HCT116 (cell line): ENCODE measurements at regions not wholly inside any gene's neighbourhood (a gene's known extent, or its start where the extent isn't known, plus 50 kb on each side); places are given as distances from the start of the nearest gene placed in this dataset.

Experiments used
- ATAC-seq: fragments of 200-7000 bp; cut with Tn5 transposase; 2 replicates; pipeline ENCODE4 v1.9.1; 2020; ENCODE audit warnings: mild to moderate bottlenecking, moderate library complexity
- BruUV-seq: library from RNA; stranded (reverse); fragments of 400-500 nt; replicated peaks from 2 replicates; lab custom pipeline; 2021; lab: Mats Ljungman, UMichigan
- CTCF ChIA-PET: fragments of 300-600 bp; sonication (Branson Sonifier 250); formaldehyde crosslinking; loops from one replicate; lab custom pipeline; 2021; ENCODE audit warnings: antibody characterized with exemption; lab: Charles Lee
- POLR2A ChIA-PET: fragments of 300-600, 350-600 bp; sonication (Branson Sonifier 250); formaldehyde crosslinking; loops from one replicate; lab custom pipeline; 2021; ENCODE audit warnings: antibody characterized with exemption; lab: Charles Lee
- RAD21 ChIA-PET, 2 experiments: fragments of 300-600 bp; sonication (Branson Sonifier 250); formaldehyde crosslinking; loops; one replicate each; lab custom pipeline; 2023; ENCODE audit warnings: low total read pairs in 2 of 2; ENCODE audit not compliant: uncharacterized antibody in 2 of 2, unreplicated experiment in 2 of 2, low non-redundant PET in 1 of 2; lab: Charles Lee
- DNase-seq: peaks from one replicate; pipeline ENCODE4 v3.0.0-alpha.2; 2010; ENCODE audit warnings: low read depth, low spot score
- H2AFZ ChIP-seq: fragments of 200-600 bp; shearing (Covaris generic), sonication (generic); 2 replicates; pipeline ENCODE4 v1.6.1; 2017; ENCODE audit warnings: low read depth, mixed run types, mixed read lengths, antibody characterized with exemption, low read length; ENCODE audit not compliant: poor library complexity, severe bottlenecking
- H3K27ac ChIP-seq: 2 replicates; pipeline ENCODE4 v1.5.1; 2012; ENCODE audit warnings: low read depth, low read length
- H3K27me3 ChIP-seq: fragments of 200-600 bp; sonication (generic); 2 replicates; pipeline ENCODE4 v1.6.1; 2016; ENCODE audit warnings: mixed run types, low read length, mixed read lengths; ENCODE audit not compliant: insufficient read depth
- H3K36me3 ChIP-seq, 2 experiments: fragments of 200-500 bp in 1 of 2; fragments of 200-600 bp in 1 of 2; sonication (Bioruptor generic) in 1 of 2; sonication (generic) in 1 of 2; 2 replicates each; pipeline versions ENCODE4 v1.5.1 to v1.6.1; 2014 to 2016; ENCODE audit warnings: low read length in 2 of 2, inconsistent platforms in 1 of 2, mixed read lengths in 1 of 2, mixed run types in 1 of 2; ENCODE audit not compliant: insufficient read depth in 2 of 2, control insufficient read depth in 1 of 2
- H3K4me1 ChIP-seq, 2 experiments: fragments of 200-600 bp in 1 of 2; sonication (generic) in 1 of 2; 2 replicates each; pipeline versions ENCODE4 v1.5.1 to v1.6.1; 2012 to 2017; ENCODE audit warnings: low read length in 2 of 2, inconsistent platforms in 1 of 2, mild to moderate bottlenecking in 1 of 2, mixed read lengths in 1 of 2, mixed run types in 1 of 2, moderate library complexity in 1 of 2; ENCODE audit not compliant: insufficient read depth in 2 of 2, control insufficient read depth in 1 of 2
- H3K4me2 ChIP-seq: fragments of 200-600 bp; sonication (generic); 2 replicates; pipeline ENCODE4 v1.6.1; 2017; ENCODE audit warnings: mixed run types, low read length, mixed read lengths
- H3K4me3 ChIP-seq, 2 experiments: fragments of 200-600 bp in 1 of 2; sonication (generic) in 1 of 2; replicated peaks in 1 of 2; 2 replicates each; pipeline ENCODE4 v1.5.1; 2011 to 2016; ENCODE audit warnings: low read length in 2 of 2, control low read depth in 1 of 2, low read depth in 1 of 2, mild to moderate bottlenecking in 1 of 2, mixed read lengths in 1 of 2, mixed run types in 1 of 2
- H3K79me2 ChIP-seq: fragments of 200-600 bp; sonication (generic); 2 replicates; pipeline ENCODE4 v1.6.1; 2017; ENCODE audit warnings: mild to moderate bottlenecking, mixed run types, low read length, moderate library complexity, mixed read lengths; ENCODE audit not compliant: insufficient read depth
- H3K9ac ChIP-seq: fragments of 200-600 bp; sonication (generic); 2 replicates; pipeline ENCODE4 v1.6.1; 2016; ENCODE audit warnings: low read length, mixed read lengths
- H3K9me2 ChIP-seq: fragments of 200-600 bp; sonication (generic), shearing (Covaris generic); 2 replicates; pipeline ENCODE4 v1.6.1; 2017; ENCODE audit warnings: mixed run types, mild to moderate bottlenecking, moderate library complexity; ENCODE audit not compliant: insufficient read depth
- H3K9me3 ChIP-seq, 2 experiments: fragments of 200-500 bp in 1 of 2; fragments of 200-600 bp in 1 of 2; sonication (Bioruptor generic) in 1 of 2; sonication (generic) in 1 of 2; 2 replicates each; pipeline ENCODE4 v1.6.1; 2014 to 2017; ENCODE audit warnings: low read length in 2 of 2, mixed read lengths in 2 of 2, inconsistent platforms in 1 of 2, low read depth in 1 of 2, mild to moderate bottlenecking in 1 of 2, mixed run types in 1 of 2, moderate library complexity in 1 of 2; ENCODE audit not compliant: control insufficient read depth in 1 of 2, insufficient read depth in 1 of 2
- H4K20me1 ChIP-seq: fragments of 200-600 bp; sonication (generic), shearing (Covaris generic); 2 replicates; pipeline ENCODE4 v1.6.1; 2017; ENCODE audit warnings: mixed run types, mild to moderate bottlenecking, moderate library complexity; ENCODE audit not compliant: insufficient read depth
- ATF3 ChIP-seq: IDR thresholded peaks from 2 replicates; pipeline ENCODE4 v1.6.1; 2012
- CEBPB ChIP-seq: IDR thresholded peaks from 2 replicates; pipeline ENCODE4 v1.6.1; 2012; ENCODE audit warnings: low read depth
- CTCF ChIP-seq, 3 experiments: fragments of 200-600 bp in 1 of 3; sonication (generic) in 1 of 3; IDR thresholded peaks in 2 of 3; conservative IDR thresholded peaks in 1 of 3; 2 replicates each; pipeline ENCODE4 v1.5.1; 2012 to 2017; ENCODE audit warnings: low read depth in 2 of 3, low read length in 2 of 3, antibody characterized with exemption in 1 of 3, borderline replicate concordance in 1 of 3, control low read depth in 1 of 3, mild to moderate bottlenecking in 1 of 3, mixed read lengths in 1 of 3, mixed run types in 1 of 3, moderate library complexity in 1 of 3; ENCODE audit not compliant: insufficient read depth in 1 of 3
- EGR1 ChIP-seq: IDR thresholded peaks from 2 replicates; pipeline ENCODE4 v1.6.1; 2012; ENCODE audit warnings: low read depth
- ELF1 ChIP-seq: IDR thresholded peaks from 2 replicates; pipeline ENCODE4 v1.6.1; 2012; ENCODE audit warnings: low read depth, borderline replicate concordance
- EZH2 ChIP-seq: fragments of 200-600 bp; sonication (generic); IDR thresholded peaks from 2 replicates; pipeline ENCODE4 v1.6.1; 2017; ENCODE audit warnings: antibody characterized with exemption, mixed run types
- EZH2phosphoT487 ChIP-seq: fragments of 200-600 bp; IDR thresholded peaks from 2 replicates; pipeline ENCODE4 v1.6.1; 2018; ENCODE audit warnings: antibody characterized with exemption, borderline replicate concordance
- FOSL1 ChIP-seq: IDR thresholded peaks from 2 replicates; pipeline ENCODE4 v1.6.1; 2012; ENCODE audit warnings: low read depth
- JUND ChIP-seq: IDR thresholded peaks from 2 replicates; pipeline ENCODE4 v1.6.1; 2012
- POLR2A ChIP-seq: IDR thresholded peaks from 2 replicates; pipeline ENCODE4 v1.7.0; 2011; ENCODE audit warnings: borderline replicate concordance; ENCODE audit not compliant: insufficient read depth, insufficient read length; ENCODE audit errors: extremely low read depth
- POLR2AphosphoS5 ChIP-seq: IDR thresholded peaks from 2 replicates; pipeline ENCODE4 v1.6.1; 2011; ENCODE audit warnings: mild to moderate bottlenecking, low read depth, low read length, moderate library complexity
- RAD21 ChIP-seq: IDR thresholded peaks from 2 replicates; pipeline ENCODE4 v1.6.1; 2012; ENCODE audit warnings: low read depth, mild to moderate bottlenecking
- SIN3A ChIP-seq: IDR thresholded peaks from 2 replicates; pipeline ENCODE4 v1.6.1; 2012; ENCODE audit warnings: low read depth
- SP1 ChIP-seq: IDR thresholded peaks from 2 replicates; pipeline ENCODE4 v1.6.1; 2012; ENCODE audit warnings: low read depth
- SRF ChIP-seq: IDR thresholded peaks from 2 replicates; pipeline ENCODE4 v1.6.1; 2012; ENCODE audit warnings: low read depth
- TCF7L2 ChIP-seq: IDR thresholded peaks from 2 replicates; pipeline ENCODE4 v1.7.0; 2011; ENCODE audit warnings: borderline replicate concordance, inconsistent platforms; ENCODE audit not compliant: insufficient read depth, insufficient read length; ENCODE audit errors: extremely low read depth
- ZNF274 ChIP-seq: fragments of 200-500 bp; sonication (Bioruptor generic); IDR thresholded peaks from 2 replicates; pipeline ENCODE4 v1.6.1; 2014; ENCODE audit warnings: mild to moderate bottlenecking, low read depth, low read length, inconsistent platforms
- intact Hi-C: fragments of 100-400 bp; cut with micrococcal nuclease; formaldehyde crosslinking; loops from 2 replicates; pipeline ENCODE4 v1.10.0; 2022
- TF ChIP-seq, protein P1 (sequence below): IDR thresholded peaks from 2 replicates; pipeline ENCODE4 v1.6.1; 2012
- TF ChIP-seq, protein P2 (sequence below): IDR thresholded peaks from 2 replicates; pipeline ENCODE4 v1.6.1; 2012; ENCODE audit warnings: low read depth

DNA sequence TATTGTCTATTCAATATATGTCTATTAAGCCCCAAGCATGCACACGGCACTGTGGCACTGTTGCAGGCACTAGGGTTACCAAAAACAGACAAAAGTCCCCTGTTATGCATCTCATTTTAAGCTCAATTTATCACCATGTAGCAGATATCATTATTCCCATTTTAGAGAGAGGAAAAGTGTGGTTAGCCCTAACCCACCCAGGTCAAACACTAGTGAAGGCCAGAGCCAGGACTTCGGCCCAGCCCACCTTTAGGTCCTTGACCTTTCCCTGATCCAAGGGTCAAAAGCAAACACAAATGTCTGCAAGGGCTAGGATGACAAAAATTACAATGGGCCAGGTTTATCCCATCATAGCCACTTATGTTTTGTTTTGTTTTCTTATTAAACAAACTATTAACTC, 130.3 kb upstream of the NUDT7 start:
- no peak for ATAC-seq
- no peak for DNase-seq
- ChIA-PET POLR2A (no interaction called here), CTCF (no interaction called here), RAD21 (no interaction called here)
- Histone ChIP-seq H3K4me1 (no peaks in the 10 kb centered on the region), H3K27ac (no peak overlapping the region), H4K20me1 (no peaks in the 10 kb centered on the region), H2AFZ (no peak overlapping the region), H3K4me3 (no peak overlapping the region), H3K9me3 (no peaks in the 10 kb centered on the region), H3K4me2 (no peak overlapping the region), H3K79me2 (no peaks in the 10 kb centered on the region), H3K9me2 (no peaks in the 10 kb centered on the region), H3K36me3 (no peaks in the 10 kb centered on the region), H3K27me3 (peaks cover 7% of the 10 kb centered on the region; the same call in 1 of the 2 replicates), H3K9ac (no peak overlapping the region)
- no TSS peak for BruUV-seq
- TF ChIP-seq, protein P1, sequence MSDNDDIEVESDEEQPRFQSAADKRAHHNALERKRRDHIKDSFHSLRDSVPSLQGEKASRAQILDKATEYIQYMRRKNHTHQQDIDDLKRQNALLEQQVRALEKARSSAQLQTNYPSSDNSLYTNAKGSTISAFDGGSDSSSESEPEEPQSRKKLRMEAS = no peak
- no peak for TF ChIP-seq RAD21
- TF ChIP-seq SP1 = no peak
- TF ChIP-seq POLR2AphosphoS5 = no peak
- no peak for TF ChIP-seq EZH2
- TF ChIP-seq CEBPB = no peak
- TF ChIP-seq ELF1 = no peak
- no peak for TF ChIP-seq JUND
- no peak for TF ChIP-seq ZNF274
- no peak for TF ChIP-seq FOSL1
- TF ChIP-seq SRF = no peak
- TF ChIP-seq EGR1 = no peak
- TF ChIP-seq, protein P2, sequence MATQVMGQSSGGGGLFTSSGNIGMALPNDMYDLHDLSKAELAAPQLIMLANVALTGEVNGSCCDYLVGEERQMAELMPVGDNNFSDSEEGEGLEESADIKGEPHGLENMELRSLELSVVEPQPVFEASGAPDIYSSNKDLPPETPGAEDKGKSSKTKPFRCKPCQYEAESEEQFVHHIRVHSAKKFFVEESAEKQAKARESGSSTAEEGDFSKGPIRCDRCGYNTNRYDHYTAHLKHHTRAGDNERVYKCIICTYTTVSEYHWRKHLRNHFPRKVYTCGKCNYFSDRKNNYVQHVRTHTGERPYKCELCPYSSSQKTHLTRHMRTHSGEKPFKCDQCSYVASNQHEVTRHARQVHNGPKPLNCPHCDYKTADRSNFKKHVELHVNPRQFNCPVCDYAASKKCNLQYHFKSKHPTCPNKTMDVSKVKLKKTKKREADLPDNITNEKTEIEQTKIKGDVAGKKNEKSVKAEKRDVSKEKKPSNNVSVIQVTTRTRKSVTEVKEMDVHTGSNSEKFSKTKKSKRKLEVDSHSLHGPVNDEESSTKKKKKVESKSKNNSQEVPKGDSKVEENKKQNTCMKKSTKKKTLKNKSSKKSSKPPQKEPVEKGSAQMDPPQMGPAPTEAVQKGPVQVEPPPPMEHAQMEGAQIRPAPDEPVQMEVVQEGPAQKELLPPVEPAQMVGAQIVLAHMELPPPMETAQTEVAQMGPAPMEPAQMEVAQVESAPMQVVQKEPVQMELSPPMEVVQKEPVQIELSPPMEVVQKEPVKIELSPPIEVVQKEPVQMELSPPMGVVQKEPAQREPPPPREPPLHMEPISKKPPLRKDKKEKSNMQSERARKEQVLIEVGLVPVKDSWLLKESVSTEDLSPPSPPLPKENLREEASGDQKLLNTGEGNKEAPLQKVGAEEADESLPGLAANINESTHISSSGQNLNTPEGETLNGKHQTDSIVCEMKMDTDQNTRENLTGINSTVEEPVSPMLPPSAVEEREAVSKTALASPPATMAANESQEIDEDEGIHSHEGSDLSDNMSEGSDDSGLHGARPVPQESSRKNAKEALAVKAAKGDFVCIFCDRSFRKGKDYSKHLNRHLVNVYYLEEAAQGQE = no peak
- TF ChIP-seq ATF3 = no peak
- no peak for TF ChIP-seq TCF7L2
- TF ChIP-seq POLR2A = no peak
- TF ChIP-seq SIN3A = no peak
- no peak for TF ChIP-seq EZH2phosphoT487
- TF ChIP-seq CTCF (IDR thresholded peaks at IDR 0.05 in 2 of 3, conservative IDR thresholded peaks at IDR 0.05 in 1 of 3; ENCODE audit: borderline replicate concordance in 1 of 3, insufficient read depth in 1 of 3, low read depth in 2 of 3, low read length in 2 of 3) = no peak
- intact Hi-C loops = no loop called here
